HG03571 (cell line): ENCODE measurements at regions not wholly inside any gene's neighbourhood (a gene's known extent, or its start where the extent isn't known, plus 50 kb on each side); places are given as distances from the start of the nearest gene placed in this dataset.

Experiments
- ATAC-seq: cut with Tn5 transposase; IDR thresholded peaks from one replicate; pipeline ENCODE4 v1.9.1; 2021; ENCODE audit not compliant: unreplicated experiment

- ATAC-seq, result no peak
Observed at GRCh38 chr12:124687917-124688316, 120.5 kb upstream of the NCOR2 start.

- ATAC-seq, result no peak
Observed at GRCh38 chr12:124687174-124687902, 119.9 kb upstream of the NCOR2 start.

GRCh38 chr12:124686370-124687173 lies 119.2 kb upstream of the NCOR2 start:
- ATAC-seq, result no peak

- ATAC-seq, result no peak
Observed at GRCh38 chr12:124685689-124686369, 118.4 kb upstream of the NCOR2 start.

- ATAC-seq, result no peak
Observed at GRCh38 chr12:124684971-124685688, 117.7 kb upstream of the NCOR2 start.

GRCh38 chr12:124684496-124684895 lies 117.1 kb upstream of the NCOR2 start:
- no peak for ATAC-seq

GRCh38 chr12:124683152-124684124 lies 116.0 kb upstream of the NCOR2 start:
- no peak for ATAC-seq

GRCh38 chr12:124682425-124683151 lies 115.2 kb upstream of the NCOR2 start:
- ATAC-seq, result no peak

GRCh38 chr12:124681779-124682391 lies 114.5 kb upstream of the NCOR2 start:
- ATAC-seq, result no peak

- ATAC-seq, result no peak
Observed at GRCh38 chr12:124680863-124681778, 113.7 kb upstream of the NCOR2 start.

GRCh38 chr12:124679533-124680371 lies 112.3 kb upstream of the NCOR2 start:
- no peak for ATAC-seq

- ATAC-seq, result no peak
Observed at GRCh38 chr12:124679047-124679446, 111.6 kb upstream of the NCOR2 start.

- no peak for ATAC-seq
Observed at GRCh38 chr12:124678421-124678893, 111.0 kb upstream of the NCOR2 start.

GRCh38 chr12:124677552-124678356 lies 110.3 kb upstream of the NCOR2 start:
- ATAC-seq, result no peak

GRCh38 chr12:124676714-124677462 lies 109.5 kb upstream of the NCOR2 start:
- no peak for ATAC-seq
